ENCODE measurements at regions not wholly inside any gene's neighbourhood (a gene's known extent, or its start where the extent isn't known, plus 50 kb on each side); places are given as distances from the start of the nearest gene placed in this dataset.
"Not testable (repeated sequence)": the region's sequence is repeated elsewhere in the genome, so short reads cannot be mapped to it uniquely, and the experiment has no call there.

GRCh38 chr5:87020099-87020934 is 247.4 kb upstream of the RASA1 start:
- H3K9ac ChIP-seq (ENCODE audit: low read depth, low read length): no peak overlapping the region
- no peaks in the 10 kb centered on the region for H3K9me3 ChIP-seq (replicated peaks; ENCODE audit: low read length)
- H3K27me3 ChIP-seq (ENCODE audit: control insufficient read depth, insufficient read depth, low read length): peaks cover 3% of the 10 kb centered on the region
- peak overlapping the region; percentile 9 for H3K4me2 ChIP-seq (ENCODE audit: low read length)
- no peaks in the 10 kb centered on the region for H3K36me3 ChIP-seq (ENCODE audit: insufficient read depth, low read length)
- peaks cover 17% of the 10 kb centered on the region for H3K4me1 ChIP-seq (ENCODE audit: control insufficient read depth, insufficient read depth, low read length)
- no peak overlapping the region for H3K4me3 ChIP-seq (ENCODE audit: low read length)

- H3K4me3 ChIP-seq (ENCODE audit: low read length): no peak overlapping the region
- no peak overlapping the region for H3K4me2 ChIP-seq (ENCODE audit: low read length)
- H3K36me3 ChIP-seq (ENCODE audit: insufficient read depth, low read length): no peaks in the 10 kb centered on the region
- H3K4me1 ChIP-seq (ENCODE audit: control insufficient read depth, insufficient read depth, low read length): peaks cover 9% of the 10 kb centered on the region
- no peaks in the 10 kb centered on the region for H3K9me3 ChIP-seq (replicated peaks; ENCODE audit: low read length)
- no peak overlapping the region for H3K9ac ChIP-seq (ENCODE audit: low read depth, low read length)
- peaks cover 3% of the 10 kb centered on the region for H3K27me3 ChIP-seq (ENCODE audit: control insufficient read depth, insufficient read depth, low read length)
Measured at GRCh38 chr5:87022415-87022814, 245.3 kb upstream of the RASA1 start.

GRCh38 chr5:87027570-87027969 is 240.1 kb upstream of the RASA1 start:
- H3K4me2 ChIP-seq (ENCODE audit: low read length): no peak overlapping the region
- no peak overlapping the region for H3K4me3 ChIP-seq (ENCODE audit: low read length)
- no peaks in the 10 kb centered on the region for H3K4me1 ChIP-seq (ENCODE audit: control insufficient read depth, insufficient read depth, low read length)
- peaks cover 9% of the 10 kb centered on the region for H3K27me3 ChIP-seq (ENCODE audit: control insufficient read depth, insufficient read depth, low read length)
- H3K9ac ChIP-seq (ENCODE audit: low read depth, low read length): no peak overlapping the region
- no peaks in the 10 kb centered on the region for H3K36me3 ChIP-seq (ENCODE audit: insufficient read depth, low read length)
- no peaks in the 10 kb centered on the region for H3K9me3 ChIP-seq (replicated peaks; ENCODE audit: low read length)

- Histone ChIP-seq H3K9ac (ENCODE audit: low read depth, low read length) (no peak overlapping the region), H3K36me3 (ENCODE audit: insufficient read depth, low read length) (no peaks in the 10 kb centered on the region), H3K9me3 (replicated peaks; ENCODE audit: low read length) (no peaks in the 10 kb centered on the region), H3K4me3 (ENCODE audit: low read length) (no peak overlapping the region), H3K4me2 (ENCODE audit: low read length) (no peak overlapping the region), H3K27me3 (ENCODE audit: control insufficient read depth, insufficient read depth, low read length) (peaks cover 9% of the 10 kb centered on the region), H3K4me1 (ENCODE audit: control insufficient read depth, insufficient read depth, low read length) (no peaks in the 10 kb centered on the region)
Measured at GRCh38 chr5:87029951-87030350, 237.7 kb upstream of the RASA1 start.

GRCh38 chr5:87030699-87031098 is 237.0 kb upstream of the RASA1 start:
- Histone ChIP-seq H3K9me3 (replicated peaks; ENCODE audit: low read length) (no peaks in the 10 kb centered on the region), H3K4me1 (ENCODE audit: control insufficient read depth, insufficient read depth, low read length) (no peaks in the 10 kb centered on the region), H3K36me3 (ENCODE audit: insufficient read depth, low read length) (no peaks in the 10 kb centered on the region), H3K4me3 (ENCODE audit: low read length) (no peak overlapping the region), H3K4me2 (ENCODE audit: low read length) (no peak overlapping the region), H3K9ac (ENCODE audit: low read depth, low read length) (no peak overlapping the region), H3K27me3 (ENCODE audit: control insufficient read depth, insufficient read depth, low read length) (peaks cover 9% of the 10 kb centered on the region)

GRCh38 chr5:87034557-87034956 is 233.1 kb upstream of the RASA1 start:
- no peak overlapping the region for H3K4me3 ChIP-seq (ENCODE audit: low read length)
- H3K36me3 ChIP-seq (ENCODE audit: insufficient read depth, low read length): no peaks in the 10 kb centered on the region
- no peak overlapping the region for H3K9ac ChIP-seq (ENCODE audit: low read depth, low read length)
- H3K4me1 ChIP-seq (ENCODE audit: control insufficient read depth, insufficient read depth, low read length): no peaks in the 10 kb centered on the region
- no peaks in the 10 kb centered on the region for H3K9me3 ChIP-seq (replicated peaks; ENCODE audit: low read length)
- no peak overlapping the region for H3K4me2 ChIP-seq (ENCODE audit: low read length)
- H3K27me3 ChIP-seq (ENCODE audit: control insufficient read depth, insufficient read depth, low read length): peaks cover 7% of the 10 kb centered on the region

GRCh38 chr5:87042554-87042953 is 225.1 kb upstream of the RASA1 start:
- no peak overlapping the region for H3K4me3 ChIP-seq (ENCODE audit: low read length)
- H3K9me3 ChIP-seq (replicated peaks; ENCODE audit: low read length): no peaks in the 10 kb centered on the region
- no peak overlapping the region for H3K9ac ChIP-seq (ENCODE audit: low read depth, low read length)
- no peaks in the 10 kb centered on the region for H3K4me1 ChIP-seq (ENCODE audit: control insufficient read depth, insufficient read depth, low read length)
- H3K4me2 ChIP-seq (ENCODE audit: low read length): no peak overlapping the region
- H3K27me3 ChIP-seq (ENCODE audit: control insufficient read depth, insufficient read depth, low read length): peaks cover 6% of the 10 kb centered on the region
- no peaks in the 10 kb centered on the region for H3K36me3 ChIP-seq (ENCODE audit: insufficient read depth, low read length)

- Histone ChIP-seq H3K36me3 (ENCODE audit: insufficient read depth, low read length) (no peaks in the 10 kb centered on the region), H3K4me1 (ENCODE audit: control insufficient read depth, insufficient read depth, low read length) (no peaks in the 10 kb centered on the region), H3K27me3 (ENCODE audit: control insufficient read depth, insufficient read depth, low read length) (peaks cover 6% of the 10 kb centered on the region), H3K4me3 (ENCODE audit: low read length) (no peak overlapping the region), H3K9me3 (replicated peaks; ENCODE audit: low read length) (no peaks in the 10 kb centered on the region), H3K4me2 (ENCODE audit: low read length) (no peak overlapping the region), H3K9ac (ENCODE audit: low read depth, low read length) (no peak overlapping the region)
Measured at GRCh38 chr5:87048156-87048555, 219.5 kb upstream of the RASA1 start.

- not testable (repeated sequence) for H3K27me3 ChIP-seq (ENCODE audit: control insufficient read depth, insufficient read depth, low read length); H3K4me1 ChIP-seq (ENCODE audit: control insufficient read depth, insufficient read depth, low read length); H3K9me3 ChIP-seq (replicated peaks; ENCODE audit: low read length); H3K9ac ChIP-seq (ENCODE audit: low read depth, low read length); H3K36me3 ChIP-seq (ENCODE audit: insufficient read depth, low read length); H3K4me3 ChIP-seq (ENCODE audit: low read length); H3K4me2 ChIP-seq (ENCODE audit: low read length)
Measured at GRCh38 chr5:87049012-87049411, 218.7 kb upstream of the RASA1 start.

- Histone ChIP-seq H3K4me3 (ENCODE audit: low read length) (no peak overlapping the region), H3K4me2 (ENCODE audit: low read length) (no peak overlapping the region), H3K9ac (ENCODE audit: low read depth, low read length) (no peak overlapping the region), H3K4me1 (ENCODE audit: control insufficient read depth, insufficient read depth, low read length) (no peaks in the 10 kb centered on the region), H3K9me3 (replicated peaks; ENCODE audit: low read length) (no peaks in the 10 kb centered on the region), H3K36me3 (ENCODE audit: insufficient read depth, low read length) (no peaks in the 10 kb centered on the region), H3K27me3 (ENCODE audit: control insufficient read depth, insufficient read depth, low read length) (no peaks in the 10 kb centered on the region)
Measured at GRCh38 chr5:87051502-87052113, 216.1 kb upstream of the RASA1 start.

GRCh38 chr5:87053146-87053545 is 214.5 kb upstream of the RASA1 start:
- no peaks in the 10 kb centered on the region for H3K4me1 ChIP-seq (ENCODE audit: control insufficient read depth, insufficient read depth, low read length)
- H3K4me2 ChIP-seq (ENCODE audit: low read length): no peak overlapping the region
- no peak overlapping the region for H3K9ac ChIP-seq (ENCODE audit: low read depth, low read length)
- H3K36me3 ChIP-seq (ENCODE audit: insufficient read depth, low read length): no peaks in the 10 kb centered on the region
- H3K9me3 ChIP-seq (replicated peaks; ENCODE audit: low read length): no peaks in the 10 kb centered on the region
- no peak overlapping the region for H3K4me3 ChIP-seq (ENCODE audit: low read length)
- no peaks in the 10 kb centered on the region for H3K27me3 ChIP-seq (ENCODE audit: control insufficient read depth, insufficient read depth, low read length)

GRCh38 chr5:87054821-87055220 is 212.9 kb upstream of the RASA1 start:
- H3K36me3 ChIP-seq (ENCODE audit: insufficient read depth, low read length): no peaks in the 10 kb centered on the region
- no peak overlapping the region for H3K9ac ChIP-seq (ENCODE audit: low read depth, low read length)
- H3K9me3 ChIP-seq (replicated peaks; ENCODE audit: low read length): no peaks in the 10 kb centered on the region
- H3K4me2 ChIP-seq (ENCODE audit: low read length): no peak overlapping the region
- H3K4me3 ChIP-seq (ENCODE audit: low read length): no peak overlapping the region
- H3K27me3 ChIP-seq (ENCODE audit: control insufficient read depth, insufficient read depth, low read length): no peaks in the 10 kb centered on the region
- no peaks in the 10 kb centered on the region for H3K4me1 ChIP-seq (ENCODE audit: control insufficient read depth, insufficient read depth, low read length)

All from skeletal muscle satellite cell (primary cell).